Esophagus (tissue), 2 donors: ENCODE measurements at regions not wholly inside any gene's neighbourhood (a gene's known extent, or its start where the extent isn't known, plus 50 kb on each side); places are given as distances from the start of the nearest gene placed in this dataset.

Experiments used
- H3K27ac ChIP-seq, 2 donors: one replicate each; pipeline ENCODE4 v1.5.1; 2013; ENCODE audit warnings: low read depth in 2 of 2, mild to moderate bottlenecking in 2 of 2, inconsistent platforms in 1 of 2, low read length in 1 of 2, moderate library complexity in 1 of 2
- H3K27me3 ChIP-seq, 2 donors: one replicate each; pipeline ENCODE4 v1.6.1; 2013; ENCODE audit warnings: low read length in 2 of 2, control low read depth in 1 of 2, mild to moderate bottlenecking in 1 of 2; ENCODE audit not compliant: insufficient read depth in 2 of 2, control insufficient read depth in 1 of 2
- H3K36me3 ChIP-seq, 2 donors: one replicate each; pipeline ENCODE4 v1.6.1; 2013; ENCODE audit warnings: low read length in 1 of 2; ENCODE audit not compliant: control insufficient read depth in 2 of 2, insufficient read depth in 2 of 2
- H3K4me1 ChIP-seq, 2 donors: one replicate each; pipeline ENCODE4 v1.6.1; 2013; ENCODE audit warnings: low read length in 1 of 2; ENCODE audit not compliant: control insufficient read depth in 2 of 2, insufficient read depth in 2 of 2
- H3K4me3 ChIP-seq, 2 donors: one replicate each; pipeline ENCODE4 v1.5.1; 2013; ENCODE audit warnings: low read length in 2 of 2, mild to moderate bottlenecking in 2 of 2, low read depth in 1 of 2, moderate library complexity in 1 of 2
- H3K9me3 ChIP-seq, 2 donors: one replicate each; pipeline ENCODE4 v1.6.1; 2013; ENCODE audit warnings: mild to moderate bottlenecking in 2 of 2, low read depth in 1 of 2, low read length in 1 of 2, moderate library complexity in 1 of 2; ENCODE audit not compliant: control insufficient read depth in 2 of 2, insufficient read depth in 1 of 2
- WGBS, 2 donors: extraction: QIAGEN DNeasy Blood & Tissue Kit; methylation state at CpG; one replicate each; pipeline ENCODE4 v1.1.7; 2013; 5-methylcytosine and 5-hydroxymethylcytosine counted together
- donor health status: healthy with polysubstance abuse.
- donor health status: Bipolar disorder and iron deficiency.

DNA sequence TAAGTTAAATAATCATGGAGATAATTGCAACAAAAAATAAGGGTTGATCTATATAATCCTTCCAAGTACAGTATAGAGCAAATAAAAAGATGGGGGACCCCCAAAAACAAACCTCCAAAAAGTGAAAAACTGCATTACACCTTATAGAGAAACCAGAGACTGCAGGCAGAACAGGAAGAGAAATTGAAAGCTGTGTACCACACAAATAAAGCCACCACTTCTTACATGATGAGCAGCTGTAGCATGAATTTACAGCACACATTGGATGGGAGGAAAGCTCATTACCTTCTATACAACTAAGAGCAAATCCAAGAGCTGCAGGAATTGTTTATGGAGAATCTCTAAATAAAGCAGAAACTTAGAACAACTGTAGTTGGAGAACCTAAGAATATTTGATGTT, 152.4 kb upstream of the PDE5A start:
- Histone ChIP-seq H3K27me3 (no peaks in the 10 kb centered on the region), H3K9me3 (peaks cover 0 to 3% of the 10 kb centered on the region in 2 donors), H3K4me1 (no peaks in the 10 kb centered on the region), H3K4me3 (no peak overlapping the region), H3K27ac (no peak overlapping the region), H3K36me3 (no peaks in the 10 kb centered on the region)

- H3K4me3 ChIP-seq: no peak overlapping the region
- H3K27me3 ChIP-seq: no peaks in the 10 kb centered on the region
- 76 to 81% methylated on average over 2 of the region's 2 CpGs for WGBS, 2 donors
- H3K9me3 ChIP-seq: no peaks in the 10 kb centered on the region
- H3K4me1 ChIP-seq: no peaks in the 10 kb centered on the region
- no peak overlapping the region for H3K27ac ChIP-seq
- no peaks in the 10 kb centered on the region for H3K36me3 ChIP-seq
Observed at GRCh38 chr4:119774840-119775239, 146.2 kb upstream of the PDE5A start.

DNA sequence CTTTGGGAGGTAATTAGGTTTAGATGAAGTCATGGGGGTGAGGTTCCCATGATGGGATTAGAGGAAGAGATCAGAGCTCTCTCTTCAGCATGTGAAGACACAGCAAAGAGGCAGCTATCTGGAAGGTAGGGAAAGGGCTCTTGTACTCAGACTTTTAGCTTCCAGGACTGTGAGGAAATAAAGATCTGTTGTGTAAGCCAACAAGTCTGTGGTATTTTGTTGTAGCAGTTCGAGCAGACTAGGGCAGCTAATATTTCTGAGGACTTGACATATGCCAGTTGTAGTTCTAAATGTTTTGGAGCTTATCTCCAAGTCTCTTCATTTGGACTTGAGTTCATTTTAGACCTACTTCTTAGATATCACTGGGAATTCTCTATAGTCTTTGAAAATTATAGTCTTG, 137.3 kb upstream of the PDE5A start:
- Histone ChIP-seq H3K4me1 (no peaks in the 10 kb centered on the region), H3K27me3 (no peaks in the 10 kb centered on the region), H3K4me3 (no peak overlapping the region), H3K9me3 (peaks cover 0 to 3% of the 10 kb centered on the region in 2 donors), H3K36me3 (no peaks in the 10 kb centered on the region), H3K27ac (no peak overlapping the region)
- WGBS, 2 donors: 39 to 46% methylated on average over 1 of the region's 1 CpG

DNA sequence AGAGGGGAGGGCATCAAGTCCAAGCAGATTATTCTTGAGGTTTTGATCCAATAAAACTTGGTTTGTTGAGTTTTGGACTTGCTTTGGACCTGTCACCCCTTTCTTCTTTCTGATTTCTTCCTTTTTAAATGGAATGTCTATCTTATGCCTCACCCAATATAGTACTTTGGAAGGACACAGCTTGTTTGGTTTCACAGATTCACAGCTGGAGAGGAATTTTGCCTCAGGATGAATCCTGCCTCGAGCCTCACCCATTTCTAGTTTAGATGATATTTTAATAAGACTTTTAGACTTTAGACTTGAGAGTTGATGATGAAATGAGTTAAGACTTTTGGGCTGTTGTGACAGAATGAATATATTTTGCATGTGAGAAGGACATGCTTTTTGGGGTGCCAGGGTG, 136.9 kb upstream of the PDE5A start:
- Histone ChIP-seq H3K36me3 (no peaks in the 10 kb centered on the region), H3K27ac (no peak overlapping the region), H3K27me3 (no peaks in the 10 kb centered on the region), H3K4me1 (no peaks in the 10 kb centered on the region), H3K4me3 (no peak overlapping the region), H3K9me3 (peaks cover 0 to 3% of the 10 kb centered on the region in 2 donors)
- 52 to 59% methylated on average over 1 of the region's 1 CpG for whole genome bisulfite sequencing, 2 donors

- Histone ChIP-seq H3K27ac (no peak overlapping the region), H3K9me3 (peaks cover 0 to 3% of the 10 kb centered on the region in 2 donors), H3K36me3 (no peaks in the 10 kb centered on the region), H3K27me3 (no peaks in the 10 kb centered on the region), H3K4me1 (no peaks in the 10 kb centered on the region), H3K4me3 (no peak overlapping the region)
- WGBS, 2 donors: 37 to 38% methylated on average over 1 of the region's 1 CpG
Observed at GRCh38 chr4:119763386-119763785, 134.8 kb upstream of the PDE5A start.

- Histone ChIP-seq H3K27ac (no peak overlapping the region), H3K4me3 (no peak overlapping the region), H3K36me3 (no peaks in the 10 kb centered on the region), H3K4me1 (no peaks in the 10 kb centered on the region), H3K27me3 (no peaks in the 10 kb centered on the region), H3K9me3 (no peaks in the 10 kb centered on the region)
- WGBS, 2 donors: 77 to 80% methylated on average over 1 of the region's 1 CpG
Observed at GRCh38 chr4:119755599-119755998, 127.0 kb upstream of the PDE5A start.

GRCh38 chr4:119752936-119753335, 124.3 kb upstream of the PDE5A start:
- no peaks in the 10 kb centered on the region for H3K27me3 ChIP-seq
- H3K27ac ChIP-seq: no peak overlapping the region
- H3K4me3 ChIP-seq: no peak overlapping the region
- H3K36me3 ChIP-seq: no peaks in the 10 kb centered on the region
- H3K9me3 ChIP-seq: no peaks in the 10 kb centered on the region
- no peaks in the 10 kb centered on the region for H3K4me1 ChIP-seq
- 65 to 84% methylated on average over 2 of the region's 2 CpGs for WGBS, 2 donors

- no peak overlapping the region for H3K27ac ChIP-seq
Observed at GRCh38 chr4:119750771-119751170, 122.2 kb upstream of the PDE5A start.

DNA sequence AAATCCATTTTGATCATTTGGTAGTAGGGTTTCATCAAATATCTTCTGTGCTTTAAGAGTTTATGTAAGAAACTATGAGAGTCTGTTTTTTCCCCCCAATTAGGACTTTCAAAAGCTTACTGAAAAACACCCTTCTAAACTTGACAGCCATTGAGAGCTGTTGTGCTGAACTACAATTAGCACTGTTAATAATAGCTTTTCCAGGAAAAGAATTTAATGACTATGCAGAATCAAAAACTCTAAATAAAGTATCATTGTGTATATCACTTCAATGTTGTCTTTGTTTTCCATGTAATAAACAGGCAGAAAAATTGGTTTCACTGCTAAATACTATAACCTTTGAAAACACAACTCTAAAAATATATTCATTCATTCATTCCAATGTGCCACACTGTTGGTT, 121.4 kb upstream of the PDE5A start:
- Histone ChIP-seq H3K27me3 (no peaks in the 10 kb centered on the region), H3K9me3 (no peaks in the 10 kb centered on the region), H3K4me3 (no peak overlapping the region), H3K27ac (no peak overlapping the region), H3K4me1 (no peaks in the 10 kb centered on the region), H3K36me3 (no peaks in the 10 kb centered on the region)

More at GRCh38 chr4:119750771-119751170, 122.2 kb upstream of the PDE5A start:
- Histone ChIP-seq H3K4me3 (no peak overlapping the region), H3K27me3 (no peaks in the 10 kb centered on the region), H3K4me1 (no peaks in the 10 kb centered on the region), H3K9me3 (no peaks in the 10 kb centered on the region), H3K36me3 (no peaks in the 10 kb centered on the region)
- WGBS, 2 donors: 45 to 48% methylated on average over 1 of the region's 1 CpG

DNA sequence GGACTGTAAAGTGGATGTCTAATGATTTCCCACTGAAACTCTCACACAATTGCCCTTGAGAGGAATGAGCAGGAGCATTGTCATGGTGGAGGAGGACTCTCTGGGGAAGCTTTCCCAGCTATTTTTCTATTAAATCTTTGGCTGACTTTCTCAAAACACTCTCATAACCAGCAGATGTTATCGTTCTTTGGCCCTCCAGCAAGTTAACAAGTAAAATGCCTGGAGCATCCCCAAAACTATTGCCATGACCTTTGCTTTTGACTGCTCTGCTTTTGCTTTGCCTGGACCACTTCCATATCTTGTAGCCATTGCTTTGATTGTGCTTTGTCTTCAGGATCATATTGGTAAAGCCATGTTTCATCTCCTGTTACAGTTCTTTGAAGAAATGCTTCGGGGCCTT, 120.2 kb upstream of the PDE5A start:
- Histone ChIP-seq H3K27ac (no peak overlapping the region), H3K36me3 (no peaks in the 10 kb centered on the region), H3K9me3 (no peaks in the 10 kb centered on the region), H3K4me3 (no peak overlapping the region), H3K27me3 (no peaks in the 10 kb centered on the region), H3K4me1 (no peaks in the 10 kb centered on the region)
- WGBS, 2 donors: 46 to 66% methylated on average over 2 of the region's 2 CpGs
